ENCODE measurements at regions not wholly inside any gene's neighbourhood (a gene's known extent, or its start where the extent isn't known, plus 50 kb on each side); places are given as distances from the start of the nearest gene placed in this dataset.

DNA sequence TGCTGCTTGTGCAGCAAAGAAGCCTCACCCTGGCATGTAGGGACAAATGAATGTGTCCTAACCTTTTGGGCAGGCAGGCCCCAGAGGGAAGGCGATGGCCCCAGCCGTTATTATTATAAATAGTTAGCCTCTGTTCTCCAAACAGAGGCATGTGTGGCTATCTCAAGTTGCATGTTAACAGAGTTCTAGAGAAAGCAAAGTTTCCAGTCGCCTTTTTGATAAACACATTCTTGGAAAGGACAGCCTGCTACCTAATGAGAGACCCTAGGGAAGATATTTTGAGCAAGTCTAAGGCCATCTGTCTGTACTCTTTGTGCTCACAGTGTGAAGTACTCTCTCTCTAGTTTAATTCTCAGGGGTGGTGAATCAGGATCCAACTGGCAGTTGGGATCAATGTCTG lies 97.4 kb upstream of the FHL2 start:
- no peak for TF ChIP-seq POLR2AphosphoS5 (IDR thresholded peaks at IDR 0.05)
- TF ChIP-seq, protein P1, sequence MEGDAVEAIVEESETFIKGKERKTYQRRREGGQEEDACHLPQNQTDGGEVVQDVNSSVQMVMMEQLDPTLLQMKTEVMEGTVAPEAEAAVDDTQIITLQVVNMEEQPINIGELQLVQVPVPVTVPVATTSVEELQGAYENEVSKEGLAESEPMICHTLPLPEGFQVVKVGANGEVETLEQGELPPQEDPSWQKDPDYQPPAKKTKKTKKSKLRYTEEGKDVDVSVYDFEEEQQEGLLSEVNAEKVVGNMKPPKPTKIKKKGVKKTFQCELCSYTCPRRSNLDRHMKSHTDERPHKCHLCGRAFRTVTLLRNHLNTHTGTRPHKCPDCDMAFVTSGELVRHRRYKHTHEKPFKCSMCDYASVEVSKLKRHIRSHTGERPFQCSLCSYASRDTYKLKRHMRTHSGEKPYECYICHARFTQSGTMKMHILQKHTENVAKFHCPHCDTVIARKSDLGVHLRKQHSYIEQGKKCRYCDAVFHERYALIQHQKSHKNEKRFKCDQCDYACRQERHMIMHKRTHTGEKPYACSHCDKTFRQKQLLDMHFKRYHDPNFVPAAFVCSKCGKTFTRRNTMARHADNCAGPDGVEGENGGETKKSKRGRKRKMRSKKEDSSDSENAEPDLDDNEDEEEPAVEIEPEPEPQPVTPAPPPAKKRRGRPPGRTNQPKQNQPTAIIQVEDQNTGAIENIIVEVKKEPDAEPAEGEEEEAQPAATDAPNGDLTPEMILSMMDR (IDR thresholded peaks at IDR 0.05): no peak
